NT2/D1 (cell line): ENCODE measurements at regions not wholly inside any gene's neighbourhood (a gene's known extent, or its start where the extent isn't known, plus 50 kb on each side); places are given as distances from the start of the nearest gene placed in this dataset.

Experiments used
- YY1 ChIP-seq: IDR thresholded peaks from 2 replicates; pipeline ENCODE4 v1.6.1; 2011; ENCODE audit not compliant: insufficient read length, insufficient read depth
- ZNF274 ChIP-seq: IDR thresholded peaks from 2 replicates; pipeline ENCODE4 v1.6.1; 2011; ENCODE audit warnings: mild to moderate bottlenecking, low read depth, low read length

DNA sequence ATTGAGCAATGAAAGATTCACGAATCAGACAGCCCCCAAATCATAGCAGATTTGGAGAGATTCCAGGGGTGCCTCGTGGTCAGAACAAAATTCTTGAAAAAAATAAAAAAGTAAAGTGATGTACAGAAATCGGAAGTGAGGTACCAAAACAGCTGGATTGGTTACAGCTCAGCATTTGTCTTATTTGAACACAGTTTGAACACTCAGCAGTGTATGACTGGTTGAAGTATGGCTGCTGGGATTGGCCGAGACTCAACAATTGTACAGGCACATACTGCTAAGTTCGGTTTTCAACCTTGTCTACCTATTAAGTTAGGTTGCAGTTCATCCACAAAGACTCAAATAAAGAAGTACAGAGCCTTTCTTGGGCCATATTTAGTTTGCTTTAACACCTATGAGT is 865.4 kb upstream of the TMEM132C start:
- TF ChIP-seq YY1 = no peak
- TF ChIP-seq ZNF274 = no peak
